ENCODE measurements at regions not wholly inside any gene's neighbourhood (a gene's known extent, or its start where the extent isn't known, plus 50 kb on each side); places are given as distances from the start of the nearest gene placed in this dataset.

- TF ChIP-seq, protein P1, sequence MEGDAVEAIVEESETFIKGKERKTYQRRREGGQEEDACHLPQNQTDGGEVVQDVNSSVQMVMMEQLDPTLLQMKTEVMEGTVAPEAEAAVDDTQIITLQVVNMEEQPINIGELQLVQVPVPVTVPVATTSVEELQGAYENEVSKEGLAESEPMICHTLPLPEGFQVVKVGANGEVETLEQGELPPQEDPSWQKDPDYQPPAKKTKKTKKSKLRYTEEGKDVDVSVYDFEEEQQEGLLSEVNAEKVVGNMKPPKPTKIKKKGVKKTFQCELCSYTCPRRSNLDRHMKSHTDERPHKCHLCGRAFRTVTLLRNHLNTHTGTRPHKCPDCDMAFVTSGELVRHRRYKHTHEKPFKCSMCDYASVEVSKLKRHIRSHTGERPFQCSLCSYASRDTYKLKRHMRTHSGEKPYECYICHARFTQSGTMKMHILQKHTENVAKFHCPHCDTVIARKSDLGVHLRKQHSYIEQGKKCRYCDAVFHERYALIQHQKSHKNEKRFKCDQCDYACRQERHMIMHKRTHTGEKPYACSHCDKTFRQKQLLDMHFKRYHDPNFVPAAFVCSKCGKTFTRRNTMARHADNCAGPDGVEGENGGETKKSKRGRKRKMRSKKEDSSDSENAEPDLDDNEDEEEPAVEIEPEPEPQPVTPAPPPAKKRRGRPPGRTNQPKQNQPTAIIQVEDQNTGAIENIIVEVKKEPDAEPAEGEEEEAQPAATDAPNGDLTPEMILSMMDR (IDR thresholded peaks at IDR 0.05): no peak
- TF ChIP-seq POLR2AphosphoS5 (IDR thresholded peaks at IDR 0.05; ENCODE audit: low read depth, low read length): 0 out of 2 replicates have a peak, but pooled peaks have one; percentile 42
- no peak for TF ChIP-seq REST (IDR thresholded peaks at IDR 0.05; ENCODE audit: insufficient read depth in 1 of 2, low read depth in 2 of 2, low read length in 1 of 2)
- no peak for TF ChIP-seq SIN3A (IDR thresholded peaks at IDR 0.05; ENCODE audit: borderline replicate concordance, insufficient read depth, low read depth, low read length)
- TF ChIP-seq TCF7L2 (IDR thresholded peaks at IDR 0.05; ENCODE audit: low read depth, low read length): no peak
These were observed 117.7 kb upstream of the NCOR2 start for GRCh38 chr12:124684971-124685688.

All from Panc1 (cell line).